ENCODE measurements at regions not wholly inside any gene's neighbourhood (a gene's known extent, or its start where the extent isn't known, plus 50 kb on each side); places are given as distances from the start of the nearest gene placed in this dataset.
"Not testable (repeated sequence)": the region's sequence is repeated elsewhere in the genome, so short reads cannot be mapped to it uniquely, and the experiment has no call there.

- DNase-seq = no peak
These were observed 247.8 kb downstream of the BCL2 start for GRCh38 chr18:63071701-63072141.

GRCh38 chr18:63070767-63071502 lies 248.6 kb downstream of the BCL2 start:
- no peak for DNase-seq

GRCh38 chr18:63069496-63069895 lies 250.1 kb downstream of the BCL2 start:
- DNase-seq = no peak

GRCh38 chr18:63067939-63068338 lies 251.6 kb downstream of the BCL2 start:
- no peak for DNase-seq

GRCh38 chr18:63065172-63065571 lies 254.4 kb downstream of the BCL2 start:
- no peak for DNase-seq

- no peak for DNase-seq
These were observed 256.4 kb downstream of the BCL2 start for GRCh38 chr18:63063171-63063570.

- DNase-seq = no peak
These were observed 257.3 kb downstream of the BCL2 start for GRCh38 chr18:63062246-63062645.

- no peak for DNase-seq
These were observed 258.3 kb downstream of the BCL2 start for GRCh38 chr18:63061303-63061702.

- no peak for DNase-seq
These were observed 261.0 kb downstream of the BCL2 start for GRCh38 chr18:63058521-63058920.

GRCh38 chr18:63057707-63058106 lies 261.9 kb downstream of the BCL2 start:
- DNase-seq = peak; percentile 2

GRCh38 chr18:63054901-63055584 lies 264.5 kb downstream of the BCL2 start:
- no peak for DNase-seq

GRCh38 chr18:63051928-63052327 lies 267.6 kb downstream of the BCL2 start:
- no peak for DNase-seq

GRCh38 chr18:63050667-63051395 lies 268.7 kb downstream of the BCL2 start:
- not testable (repeated sequence) for DNase-seq

- no peak for DNase-seq
These were observed 273.2 kb downstream of the BCL2 start for GRCh38 chr18:63046375-63046774.

- DNase-seq = no peak
These were observed 276.1 kb downstream of the BCL2 start for GRCh38 chr18:63043516-63043915.

- DNase-seq = no peak
These were observed 277.2 kb downstream of the BCL2 start for GRCh38 chr18:63042351-63042750.

- no peak for DNase-seq
These were observed 278.7 kb downstream of the BCL2 start for GRCh38 chr18:63040788-63041410.

- no peak for DNase-seq
These were observed 282.1 kb downstream of the BCL2 start for GRCh38 chr18:63037491-63037890.

GRCh38 chr18:63031375-63031774 lies 288.2 kb downstream of the BCL2 start:
- no peak for DNase-seq

All from activated gamma-delta T cell (primary cell).